ENCODE measurements at regions not wholly inside any gene's neighbourhood (a gene's known extent, or its start where the extent isn't known, plus 50 kb on each side); places are given as distances from the start of the nearest gene placed in this dataset.
"Not testable (repeated sequence)": the region's sequence is repeated elsewhere in the genome, so short reads cannot be mapped to it uniquely, and the experiment has no call there.

DNA sequence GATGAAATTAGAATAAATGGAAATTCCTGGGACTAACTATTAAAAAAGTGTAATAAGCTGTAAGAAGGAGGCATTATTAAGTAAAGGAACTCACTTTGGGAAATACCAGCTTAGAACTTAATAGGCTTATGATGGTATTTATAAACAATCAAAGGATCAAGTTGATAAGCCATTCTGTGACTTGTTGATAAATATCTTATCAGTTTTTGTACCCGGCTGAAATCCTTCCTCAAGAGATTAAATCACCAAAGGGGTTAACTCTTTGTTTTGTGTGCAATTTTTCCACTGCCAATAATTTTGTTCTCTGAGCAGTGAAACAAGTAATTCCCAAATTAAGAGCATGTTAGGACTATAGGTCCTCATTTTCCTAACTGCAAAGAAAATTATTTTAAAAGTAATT, 70.7 kb upstream of the BDP1 start:
- no peak overlapping the region for H3K27ac ChIP-seq (ENCODE audit: insufficient read depth, low read depth, low read length)
- FAIRE-seq (no peak), DNase-seq (ENCODE audit: low read depth, low spot score) (no peak)
- no TSS peak for BruUV-seq (replicated peaks)
- no peak overlapping the region for H3K4me2 ChIP-seq (ENCODE audit: insufficient read depth, low read length)
- H3K4me3 ChIP-seq (replicated peaks in 1 of 3; ENCODE audit: insufficient read depth in 1 of 3, low read depth in 1 of 3, low read length in 3 of 3) = no peak overlapping the region
- no peak overlapping the region for H3K9ac ChIP-seq (replicated peaks; ENCODE audit: extremely low read depth, insufficient read depth, low read length)
- TF ChIP-seq, protein P1, sequence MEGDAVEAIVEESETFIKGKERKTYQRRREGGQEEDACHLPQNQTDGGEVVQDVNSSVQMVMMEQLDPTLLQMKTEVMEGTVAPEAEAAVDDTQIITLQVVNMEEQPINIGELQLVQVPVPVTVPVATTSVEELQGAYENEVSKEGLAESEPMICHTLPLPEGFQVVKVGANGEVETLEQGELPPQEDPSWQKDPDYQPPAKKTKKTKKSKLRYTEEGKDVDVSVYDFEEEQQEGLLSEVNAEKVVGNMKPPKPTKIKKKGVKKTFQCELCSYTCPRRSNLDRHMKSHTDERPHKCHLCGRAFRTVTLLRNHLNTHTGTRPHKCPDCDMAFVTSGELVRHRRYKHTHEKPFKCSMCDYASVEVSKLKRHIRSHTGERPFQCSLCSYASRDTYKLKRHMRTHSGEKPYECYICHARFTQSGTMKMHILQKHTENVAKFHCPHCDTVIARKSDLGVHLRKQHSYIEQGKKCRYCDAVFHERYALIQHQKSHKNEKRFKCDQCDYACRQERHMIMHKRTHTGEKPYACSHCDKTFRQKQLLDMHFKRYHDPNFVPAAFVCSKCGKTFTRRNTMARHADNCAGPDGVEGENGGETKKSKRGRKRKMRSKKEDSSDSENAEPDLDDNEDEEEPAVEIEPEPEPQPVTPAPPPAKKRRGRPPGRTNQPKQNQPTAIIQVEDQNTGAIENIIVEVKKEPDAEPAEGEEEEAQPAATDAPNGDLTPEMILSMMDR (IDR thresholded peaks at IDR 0.05; ENCODE audit: extremely low read depth in 1 of 2, insufficient read depth in 1 of 2, low read depth in 1 of 2, low read length in 2 of 2) = no peak
- TF ChIP-seq GATA2 (IDR thresholded peaks at IDR 0.05; ENCODE audit: insufficient read depth, insufficient read length, low read depth, low read length) (no peak), POLR2A (IDR thresholded peaks at IDR 0.05; ENCODE audit: low read depth, low read length) (no peak), FOS (IDR thresholded peaks at IDR 0.05; ENCODE audit: borderline replicate concordance, insufficient read depth, low read length) (no peak), JUN (IDR thresholded peaks at IDR 0.05; ENCODE audit: borderline replicate concordance, insufficient read depth, insufficient read length, low read depth) (no peak), MYC (IDR thresholded peaks at IDR 0.05; ENCODE audit: low read depth, low read length) (no peak), POLR2AphosphoS5 (IDR thresholded peaks at IDR 0.05; ENCODE audit: insufficient read depth, low read depth, low read length) (no peak), EZH2 (IDR thresholded peaks at IDR 0.05; ENCODE audit: borderline replicate concordance, low read depth, low read length, severe bottlenecking) (no peak)
- TF ChIP-seq, protein P2, sequence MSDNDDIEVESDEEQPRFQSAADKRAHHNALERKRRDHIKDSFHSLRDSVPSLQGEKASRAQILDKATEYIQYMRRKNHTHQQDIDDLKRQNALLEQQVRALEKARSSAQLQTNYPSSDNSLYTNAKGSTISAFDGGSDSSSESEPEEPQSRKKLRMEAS (IDR thresholded peaks at IDR 0.05; ENCODE audit: insufficient read depth, insufficient read length) = no peak
- CTCF ChIA-PET = no interaction called here
- dilution Hi-C loops (cut with MboI; ENCODE audit: extremely low pct_ligation_motif_present, low sequenced_read_pairs) = no loop called here
- H3K27me3 ChIP-seq (ENCODE audit: control insufficient read depth in 2 of 2, insufficient read depth in 2 of 2, low read length in 2 of 2) = no peaks in the 10 kb centered on the region
- no peaks in the 10 kb centered on the region for H3K9me3 ChIP-seq (replicated peaks; ENCODE audit: control insufficient read depth, insufficient read depth, low read length)
- no peaks in the 10 kb centered on the region for H3K4me1 ChIP-seq (ENCODE audit: control insufficient read depth, extremely low read depth, insufficient read depth, low read length)
- no peak overlapping the region for H2AFZ ChIP-seq (ENCODE audit: low read depth, low read length)
- H3K79me2 ChIP-seq (ENCODE audit: control insufficient read depth, insufficient read depth, low read length) = no peaks in the 10 kb centered on the region
- H4K20me1 ChIP-seq (replicated peaks; ENCODE audit: control insufficient read depth, extremely low read depth, insufficient read depth, low read length) = no peaks in the 10 kb centered on the region
- intact Hi-C loops (cut with micrococcal nuclease) = no loop called here
- H3K9me1 ChIP-seq (replicated peaks; ENCODE audit: control insufficient read depth, extremely low read depth, insufficient read depth, low read length) = no peaks in the 10 kb centered on the region
- no peaks in the 10 kb centered on the region for H3K36me3 ChIP-seq (ENCODE audit: control insufficient read depth in 2 of 2, extremely low read depth in 1 of 2, insufficient read depth in 2 of 2, low read length in 2 of 2)
- POLR2A ChIA-PET = no interaction called here

DNA sequence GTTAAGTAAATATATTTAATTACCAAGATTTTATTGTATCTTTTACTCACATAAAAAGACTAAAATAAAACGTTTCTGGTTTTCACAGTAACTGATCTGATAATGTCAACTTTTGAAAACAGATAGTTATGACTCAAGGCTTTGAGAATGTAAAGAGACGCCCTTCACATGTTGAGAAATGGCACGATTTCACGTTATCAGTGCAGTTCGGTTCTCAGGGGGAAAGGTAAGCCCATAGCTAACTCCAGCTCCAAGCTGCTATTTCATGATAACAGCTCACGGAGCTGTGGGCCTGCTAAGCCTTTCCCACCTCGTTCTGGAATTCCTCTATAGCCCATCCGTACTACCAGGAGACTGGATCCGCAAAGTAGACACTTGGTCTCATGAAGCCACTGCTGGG, 70.2 kb upstream of the BDP1 start:
- H2AFZ ChIP-seq (ENCODE audit: low read depth, low read length); H3K4me2 ChIP-seq (ENCODE audit: insufficient read depth, low read length); dilution Hi-C loops (cut with MboI; ENCODE audit: extremely low pct_ligation_motif_present, low sequenced_read_pairs); intact Hi-C loops (cut with micrococcal nuclease); H4K20me1 ChIP-seq (replicated peaks; ENCODE audit: control insufficient read depth, extremely low read depth, insufficient read depth, low read length); H3K9me3 ChIP-seq (replicated peaks; ENCODE audit: control insufficient read depth, insufficient read depth, low read length); POLR2A ChIA-PET; H3K4me3 ChIP-seq (replicated peaks in 1 of 3; ENCODE audit: insufficient read depth in 1 of 3, low read depth in 1 of 3, low read length in 3 of 3); BruUV-seq (replicated peaks); H3K9ac ChIP-seq (replicated peaks; ENCODE audit: extremely low read depth, insufficient read depth, low read length); H3K27ac ChIP-seq (ENCODE audit: insufficient read depth, low read depth, low read length); H3K79me2 ChIP-seq (ENCODE audit: control insufficient read depth, insufficient read depth, low read length); DNase-seq (ENCODE audit: low read depth, low spot score); H3K9me1 ChIP-seq (replicated peaks; ENCODE audit: control insufficient read depth, extremely low read depth, insufficient read depth, low read length); H3K36me3 ChIP-seq (ENCODE audit: control insufficient read depth in 2 of 2, extremely low read depth in 1 of 2, insufficient read depth in 2 of 2, low read length in 2 of 2); H3K27me3 ChIP-seq (ENCODE audit: control insufficient read depth in 2 of 2, insufficient read depth in 2 of 2, low read length in 2 of 2); H3K4me1 ChIP-seq (ENCODE audit: control insufficient read depth, extremely low read depth, insufficient read depth, low read length); CTCF ChIA-PET: not testable (repeated sequence)
- FAIRE-seq = peak; percentile 54

- H3K27me3 ChIP-seq (ENCODE audit: control insufficient read depth in 2 of 2, insufficient read depth in 2 of 2, low read length in 2 of 2); H3K4me2 ChIP-seq (ENCODE audit: insufficient read depth, low read length); FAIRE-seq; H3K4me3 ChIP-seq (replicated peaks in 1 of 3; ENCODE audit: insufficient read depth in 1 of 3, low read depth in 1 of 3, low read length in 3 of 3); H3K79me2 ChIP-seq (ENCODE audit: control insufficient read depth, insufficient read depth, low read length); POLR2A ChIA-PET; H3K9me3 ChIP-seq (replicated peaks; ENCODE audit: control insufficient read depth, insufficient read depth, low read length); H3K27ac ChIP-seq (ENCODE audit: insufficient read depth, low read depth, low read length); H4K20me1 ChIP-seq (replicated peaks; ENCODE audit: control insufficient read depth, extremely low read depth, insufficient read depth, low read length); H3K4me1 ChIP-seq (ENCODE audit: control insufficient read depth, extremely low read depth, insufficient read depth, low read length); H3K9me1 ChIP-seq (replicated peaks; ENCODE audit: control insufficient read depth, extremely low read depth, insufficient read depth, low read length); CTCF ChIA-PET; H2AFZ ChIP-seq (ENCODE audit: low read depth, low read length); BruUV-seq (replicated peaks); dilution Hi-C loops (cut with MboI; ENCODE audit: extremely low pct_ligation_motif_present, low sequenced_read_pairs); intact Hi-C loops (cut with micrococcal nuclease); DNase-seq (ENCODE audit: low read depth, low spot score); H3K36me3 ChIP-seq (ENCODE audit: control insufficient read depth in 2 of 2, extremely low read depth in 1 of 2, insufficient read depth in 2 of 2, low read length in 2 of 2); H3K9ac ChIP-seq (replicated peaks; ENCODE audit: extremely low read depth, insufficient read depth, low read length): not testable (repeated sequence)
Measured at GRCh38 chr5:71388184-71388583, 67.3 kb upstream of the BDP1 start.
